ENCODE measurements at regions not wholly inside any gene's neighbourhood (a gene's known extent, or its start where the extent isn't known, plus 50 kb on each side); places are given as distances from the start of the nearest gene placed in this dataset.

DNA sequence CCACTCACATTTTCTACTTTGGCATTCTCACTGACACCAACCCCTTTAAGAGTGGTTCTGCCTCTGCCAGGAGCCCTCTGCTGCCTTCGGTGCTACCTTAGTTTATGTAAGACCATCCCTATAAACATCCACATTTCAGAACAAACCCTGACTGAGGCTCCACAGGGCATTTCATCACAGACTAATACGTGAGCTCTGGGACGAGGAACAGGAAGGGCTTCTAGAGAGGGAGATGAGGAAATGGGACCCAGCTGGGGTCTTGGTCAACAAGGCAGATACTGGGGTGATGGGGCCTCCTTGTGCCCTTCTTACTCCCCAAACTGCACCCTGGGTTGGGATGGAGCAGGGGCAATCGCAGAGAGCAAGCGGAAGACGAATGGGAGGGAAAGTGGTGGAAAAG lies 86.5 kb upstream of the FYN start:
- DNase-seq: no peak

DNA sequence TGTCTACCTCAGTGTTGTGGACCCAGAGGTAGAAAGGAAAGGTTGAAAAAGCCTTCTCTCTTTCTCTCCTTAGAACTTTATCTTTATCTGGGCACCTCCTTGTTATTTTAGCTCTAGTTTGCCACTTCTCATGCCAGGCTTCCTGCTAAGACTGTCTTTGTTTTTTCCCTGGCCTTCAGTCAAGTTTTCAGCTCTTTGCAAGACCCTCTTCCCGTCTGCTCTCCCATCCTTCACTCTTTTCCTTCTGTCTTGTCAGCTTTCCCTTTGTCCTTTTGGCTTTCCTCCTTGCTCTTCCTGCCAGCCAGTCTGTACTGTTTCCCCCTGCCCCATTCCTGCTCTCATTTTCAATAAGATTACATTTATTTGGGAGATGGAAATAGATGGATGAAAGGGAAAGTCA lies 86.8 kb upstream of the CCN6 start:
- no peak for DNase-seq

DNA sequence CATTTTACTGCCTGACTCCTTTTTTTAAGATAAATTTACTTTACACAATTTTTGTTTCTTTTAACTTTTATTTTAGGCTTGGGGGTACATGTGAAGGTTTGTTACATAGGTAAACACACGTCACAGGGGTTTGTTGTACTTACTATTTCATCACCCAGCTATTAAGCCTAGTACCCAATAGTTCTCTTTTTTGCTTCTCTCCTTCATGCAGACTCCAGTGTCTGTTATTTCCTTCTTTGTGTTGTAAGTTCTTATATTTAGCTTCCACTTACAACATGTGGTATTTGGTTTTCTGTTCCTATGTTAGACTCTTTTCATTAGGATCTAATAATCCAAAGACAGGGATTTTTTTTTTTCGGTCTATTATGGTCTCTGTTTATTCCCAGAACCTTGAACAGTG lies 83.5 kb upstream of the CCN6 start:
- no peak for DNase-seq

DNA sequence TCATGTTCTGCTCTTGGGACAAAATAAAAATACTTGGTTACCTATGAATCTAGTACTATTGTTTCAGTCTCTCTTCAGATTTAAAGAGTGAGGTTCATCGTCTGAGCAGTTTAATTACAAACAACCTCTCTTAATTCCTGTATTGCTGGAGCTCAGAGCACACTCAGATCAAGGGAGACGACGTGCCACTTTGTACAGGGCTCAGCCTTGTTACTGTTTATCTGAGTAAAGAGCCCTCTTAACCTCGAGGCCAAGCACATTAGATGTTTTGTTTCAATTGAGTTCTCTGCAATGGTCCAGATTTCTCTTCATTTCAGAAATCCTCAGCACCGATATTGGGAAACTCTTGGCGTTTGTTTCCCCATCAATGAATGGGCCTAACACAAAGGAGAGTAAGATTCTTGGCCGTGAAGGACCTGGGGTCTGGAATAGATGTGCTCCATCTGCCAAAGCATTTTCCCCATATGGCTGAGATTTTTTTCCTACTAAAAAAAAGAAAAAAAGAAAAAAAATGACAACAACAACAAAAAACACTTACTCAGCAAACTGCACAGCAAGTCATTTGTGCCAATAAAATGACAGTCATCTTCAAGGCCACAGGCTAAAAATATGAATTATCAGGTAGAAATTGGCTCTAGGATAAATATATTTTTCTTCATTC lies 82.6 kb upstream of the CCN6 start:
- no peak for DNase-seq

DNA sequence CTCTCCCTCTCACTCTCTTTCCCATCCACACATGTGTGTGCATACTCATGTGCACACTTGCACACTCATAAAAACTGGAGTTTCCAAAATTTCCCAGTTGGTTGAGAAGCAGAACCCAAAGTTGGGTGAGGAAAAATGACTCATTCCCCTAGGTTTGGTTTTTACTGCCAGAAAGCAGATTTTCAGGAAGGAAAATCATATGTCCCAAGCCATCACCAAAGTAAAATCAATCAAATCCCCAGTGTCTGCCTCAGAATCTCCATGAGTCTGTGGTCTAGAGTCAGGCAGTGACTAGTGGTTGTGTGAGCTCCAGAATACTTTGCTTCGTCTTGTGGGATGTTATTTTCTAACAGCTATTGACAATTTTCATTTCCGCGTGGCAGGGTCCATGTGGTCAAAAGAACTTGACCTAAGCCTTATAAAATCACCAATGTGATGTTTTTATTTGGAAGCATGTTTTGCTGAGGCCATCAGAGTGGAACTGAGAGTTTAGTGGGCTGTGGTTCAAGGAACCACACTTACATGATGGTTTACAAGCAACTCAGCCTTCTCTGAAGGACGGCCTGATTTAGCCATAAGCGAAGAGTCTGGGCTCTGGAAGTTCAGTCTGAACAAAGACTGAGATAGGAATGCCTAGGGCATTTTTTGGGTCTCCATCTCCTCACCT lies 81.9 kb upstream of the CCN6 start:
- no peak for DNase-seq

DNA sequence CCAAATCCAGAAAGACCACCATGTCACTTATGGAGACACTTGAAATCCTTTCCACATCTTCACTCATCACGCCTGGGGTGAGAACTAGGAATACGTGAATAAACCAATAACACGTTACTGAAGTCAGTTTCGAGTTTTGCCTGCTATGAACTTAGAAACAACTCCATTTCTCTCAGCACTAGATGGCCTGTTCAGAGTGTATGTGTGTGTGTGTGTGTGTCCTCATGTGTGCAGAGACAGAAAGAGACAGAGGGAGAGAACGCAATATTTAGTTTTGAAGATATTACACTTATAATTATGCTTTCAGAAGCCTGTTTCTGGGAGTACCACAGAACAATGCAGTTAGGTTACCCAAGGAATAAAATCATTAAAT lies 81.2 kb upstream of the CCN6 start:
- no peak for DNase-seq

DNA sequence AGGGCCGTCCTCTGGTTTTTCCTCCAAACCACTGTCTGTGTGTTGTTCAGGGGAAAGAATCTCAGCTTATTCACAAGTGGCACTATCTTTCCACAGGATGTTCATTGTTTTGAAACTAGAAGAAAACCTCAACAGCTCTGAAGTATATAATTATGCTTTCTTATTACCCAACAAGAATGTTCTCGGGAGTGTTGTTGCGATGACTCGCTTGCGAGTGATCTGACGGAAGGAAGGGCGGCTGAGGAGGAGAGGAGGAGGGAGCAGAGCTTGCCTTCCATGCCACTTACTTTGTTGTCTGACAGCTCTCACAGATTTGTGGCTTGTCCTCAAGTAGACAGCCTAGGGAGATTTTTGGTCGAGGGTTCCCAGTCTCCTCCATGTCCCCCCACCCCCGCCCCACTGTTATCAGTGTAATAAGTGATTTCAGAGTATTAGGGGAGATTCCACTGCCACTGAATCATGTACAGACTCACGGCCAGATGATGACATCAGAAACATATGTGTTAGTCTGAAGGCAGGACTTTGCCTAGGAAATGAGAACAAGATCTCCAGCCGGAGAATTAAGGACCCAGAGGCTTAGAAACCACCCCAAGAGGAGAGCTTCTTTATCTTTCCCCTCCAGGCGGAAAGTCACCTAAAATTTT lies 80.7 kb upstream of the CCN6 start:
- no peak for DNase-seq

DNA sequence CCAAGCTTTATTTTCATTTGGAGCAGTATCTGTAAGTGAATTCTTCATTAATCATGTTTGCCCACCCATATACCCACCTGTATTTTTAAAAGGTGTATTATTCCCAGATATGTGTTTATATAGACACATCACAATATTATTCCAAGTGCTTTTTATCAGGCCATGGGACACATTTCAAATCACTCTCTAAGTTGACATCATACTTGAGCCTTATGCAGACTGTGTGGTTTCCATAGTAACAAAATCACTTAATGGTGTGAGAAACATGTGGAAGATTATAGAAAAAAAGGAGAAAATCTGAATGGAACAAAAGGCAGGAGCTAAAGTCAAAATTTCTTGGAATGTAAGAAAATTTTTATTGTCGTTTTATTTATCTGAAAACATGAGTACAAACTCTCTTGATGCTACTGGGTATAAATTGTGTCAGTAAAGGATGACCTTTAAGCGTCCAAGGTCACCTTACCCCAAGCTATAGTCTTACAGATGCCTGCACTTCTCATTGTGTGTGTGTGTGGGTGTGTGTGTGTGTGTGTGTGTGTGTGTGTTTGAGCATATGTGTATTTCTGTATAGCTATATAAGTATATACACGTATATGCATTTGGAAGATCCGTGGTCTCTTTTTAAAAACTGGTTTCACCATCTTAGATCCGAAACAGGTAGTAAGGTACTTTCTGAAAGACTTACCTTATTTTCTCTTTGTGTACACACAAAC lies 79.8 kb upstream of the CCN6 start:
- DNase-seq: no peak

DNA sequence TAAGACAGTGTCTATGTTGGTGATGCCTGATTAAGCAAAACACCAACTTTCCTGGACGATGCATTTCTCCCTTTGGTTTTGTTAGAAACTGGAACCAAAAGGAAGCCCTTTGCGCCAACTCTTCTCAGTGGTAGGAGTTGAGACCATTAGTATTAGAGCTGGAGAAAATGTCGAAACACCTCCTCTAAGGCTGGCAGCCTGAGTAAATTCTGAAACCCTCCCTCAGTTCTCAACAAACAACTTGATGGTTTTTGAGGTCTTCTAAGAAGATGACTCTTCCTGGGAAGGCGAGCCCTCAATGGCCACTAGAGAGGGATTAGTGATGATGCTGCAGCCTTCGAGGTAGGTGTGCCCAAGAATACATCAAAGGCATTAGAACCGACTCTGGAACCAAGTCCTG lies 78.4 kb upstream of the CCN6 start:
- no peak for DNase-seq

DNA sequence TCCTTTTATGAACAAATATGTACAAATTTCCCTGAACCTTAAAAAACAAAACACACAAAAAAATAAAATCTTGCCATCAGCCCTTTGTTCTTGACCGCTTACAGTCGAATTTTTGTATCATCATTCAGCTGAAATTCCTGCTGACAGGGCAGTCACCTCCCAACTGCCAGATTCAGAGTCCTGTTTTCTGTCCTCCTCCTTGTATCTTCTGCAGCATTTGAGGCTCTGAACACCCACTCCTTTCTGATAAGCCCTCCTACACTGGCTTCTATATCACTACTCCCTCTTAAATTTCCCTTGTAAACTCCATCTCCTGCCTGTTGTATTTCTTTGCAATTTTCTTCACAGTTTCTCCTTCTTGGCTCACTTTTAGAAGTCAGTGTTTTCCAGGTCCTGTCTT lies 77.8 kb upstream of the CCN6 start:
- no peak for DNase-seq

DNA sequence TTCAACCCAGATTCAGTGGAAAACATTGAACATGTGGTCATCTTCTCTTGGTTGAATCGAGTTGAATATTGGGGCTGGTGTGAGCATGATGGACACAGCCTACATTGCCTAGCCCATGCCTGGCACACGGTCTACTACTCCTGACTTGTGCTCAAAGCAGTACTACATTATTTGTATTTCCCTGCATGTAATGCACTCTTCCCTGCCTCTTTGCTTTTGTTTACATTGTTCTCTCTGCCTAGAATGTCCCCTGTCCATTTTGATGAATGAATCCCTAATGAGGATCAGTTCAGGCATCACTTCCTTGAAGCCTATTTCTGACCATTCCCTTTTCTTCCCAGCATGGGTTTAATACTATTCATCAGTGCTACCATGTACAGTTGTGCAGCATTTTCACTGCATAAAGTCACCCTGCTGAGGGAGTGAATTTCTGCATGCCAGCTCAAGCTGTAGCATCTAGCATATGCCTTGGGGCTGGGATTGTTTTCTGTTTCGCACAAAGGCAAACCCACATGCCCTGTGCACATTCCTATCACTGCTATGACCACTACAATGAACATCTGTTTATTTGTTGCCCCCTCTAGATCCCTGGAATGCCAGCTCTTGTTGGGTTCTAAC lies 75.3 kb upstream of the CCN6 start:
- no peak for DNase-seq

DNA sequence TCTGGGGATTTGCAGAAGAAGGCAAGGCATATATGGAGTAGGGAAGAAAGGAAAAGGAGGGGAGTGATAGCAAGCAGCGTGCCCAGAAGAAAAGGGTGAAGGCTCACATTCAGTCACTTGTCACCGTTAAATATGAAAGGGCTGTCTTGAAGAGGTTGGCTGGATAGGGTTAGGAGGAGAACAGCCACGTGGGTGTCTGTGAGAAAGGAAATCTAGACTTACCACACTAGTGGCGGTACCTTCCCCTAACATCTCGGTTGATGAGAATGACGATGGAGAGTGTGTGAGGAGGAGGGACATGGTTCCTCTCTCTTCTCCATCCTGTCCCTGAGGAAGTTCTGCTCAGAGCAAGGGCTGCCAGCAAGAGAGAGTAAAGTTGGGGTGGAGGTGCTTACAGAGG lies 74.3 kb upstream of the CCN6 start:
- no peak for DNase-seq

DNA sequence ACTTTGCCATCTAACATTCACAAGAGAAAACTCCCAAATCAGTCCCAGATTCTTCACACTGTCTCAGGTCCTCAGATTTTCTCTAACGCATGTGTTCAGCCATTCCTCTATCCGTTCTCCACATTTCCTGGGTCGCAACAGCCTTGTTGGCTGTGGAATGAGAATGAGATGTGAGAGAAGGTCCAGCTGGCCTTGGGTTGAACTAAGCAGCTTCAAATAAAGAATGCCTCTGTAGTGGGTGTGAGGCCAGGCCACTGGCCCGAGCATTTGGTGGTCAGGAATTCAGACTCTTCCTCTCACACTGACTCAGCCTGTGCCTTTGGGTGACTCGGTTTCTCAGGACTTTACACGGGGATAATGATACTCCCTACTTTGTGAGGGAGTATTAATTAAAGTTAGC lies 73.8 kb upstream of the CCN6 start:
- DNase-seq: no peak

DNA sequence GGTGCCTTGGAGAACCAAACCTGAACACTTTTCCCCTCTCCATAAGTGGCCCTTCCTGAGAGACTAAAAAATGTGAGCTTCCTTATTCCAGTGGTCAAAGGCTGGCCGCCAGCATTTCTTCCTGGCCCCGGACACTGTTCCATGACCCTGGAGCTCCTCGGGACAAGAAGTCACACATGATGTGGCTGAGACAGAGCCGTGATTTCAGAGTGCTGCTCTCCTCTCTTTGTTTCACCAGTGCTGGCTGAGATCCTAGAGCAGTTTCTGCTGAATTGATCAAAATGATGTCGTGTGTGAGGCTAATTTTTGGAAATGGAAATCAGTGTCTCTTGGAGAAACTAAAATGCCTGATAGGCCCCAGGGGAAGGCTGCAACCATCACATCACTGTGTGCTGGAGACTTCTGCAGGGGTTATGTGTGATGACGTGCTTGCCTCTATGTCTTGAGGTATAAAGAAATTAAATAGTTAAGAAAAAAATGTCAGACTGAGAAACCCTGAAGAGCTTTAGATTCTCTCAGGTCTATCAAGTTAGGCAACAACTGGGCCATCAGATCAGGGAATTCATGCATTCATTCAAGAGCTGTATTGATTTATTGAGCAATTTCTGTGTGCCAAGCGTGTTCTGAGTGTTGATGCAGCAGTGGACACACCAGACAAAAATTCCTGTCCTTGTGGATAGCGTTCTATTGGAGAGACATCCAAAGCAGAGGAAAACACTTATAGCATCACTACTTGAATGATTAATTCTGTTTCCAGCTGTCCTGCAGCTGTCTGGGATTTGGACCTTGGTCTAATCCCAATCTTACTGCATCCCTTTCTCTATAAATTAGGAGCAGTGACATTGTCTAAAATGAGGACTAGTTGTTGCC lies 72.7 kb upstream of the CCN6 start:
- DNase-seq: no peak

DNA sequence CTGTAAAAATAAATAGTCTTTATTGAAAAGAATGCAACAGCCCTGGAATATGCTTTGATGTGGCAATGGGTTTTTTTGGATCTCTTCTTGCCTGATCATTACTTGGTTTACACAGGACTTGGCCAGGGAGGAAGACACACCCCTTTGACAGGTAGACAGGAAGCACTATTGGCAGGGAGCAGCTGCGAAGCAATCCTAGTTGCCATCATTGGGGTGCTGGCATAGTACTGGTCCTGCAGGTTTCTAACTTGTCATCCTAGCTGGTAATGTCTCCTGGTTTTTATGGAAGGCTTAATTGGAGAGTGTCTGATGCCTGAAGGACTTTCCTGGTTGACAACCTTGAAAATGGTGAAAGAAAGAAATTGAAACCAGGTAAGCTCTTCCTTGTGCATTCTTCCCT lies 71.2 kb upstream of the CCN6 start:
- DNase-seq: no peak

DNA sequence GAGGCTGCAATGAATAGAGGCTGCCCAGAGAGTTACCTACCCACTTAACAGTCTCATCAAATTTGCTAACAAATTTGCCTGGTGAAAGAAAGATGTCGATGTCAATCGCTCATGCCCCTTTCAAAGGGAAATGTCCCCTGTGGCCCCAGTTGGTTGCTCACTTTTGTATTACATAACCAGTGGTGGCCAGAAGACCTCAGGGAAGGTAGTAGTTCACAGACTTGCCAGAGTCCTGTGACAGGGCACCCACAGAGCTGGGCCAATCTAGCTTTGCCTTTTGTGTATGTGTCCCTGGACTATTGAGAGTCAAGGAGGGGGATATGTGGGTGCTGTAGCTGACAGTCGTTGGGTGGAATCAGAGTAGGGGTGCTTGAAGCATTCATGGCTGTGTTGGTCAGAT lies 70.7 kb upstream of the CCN6 start:
- DNase-seq: no peak

DNA sequence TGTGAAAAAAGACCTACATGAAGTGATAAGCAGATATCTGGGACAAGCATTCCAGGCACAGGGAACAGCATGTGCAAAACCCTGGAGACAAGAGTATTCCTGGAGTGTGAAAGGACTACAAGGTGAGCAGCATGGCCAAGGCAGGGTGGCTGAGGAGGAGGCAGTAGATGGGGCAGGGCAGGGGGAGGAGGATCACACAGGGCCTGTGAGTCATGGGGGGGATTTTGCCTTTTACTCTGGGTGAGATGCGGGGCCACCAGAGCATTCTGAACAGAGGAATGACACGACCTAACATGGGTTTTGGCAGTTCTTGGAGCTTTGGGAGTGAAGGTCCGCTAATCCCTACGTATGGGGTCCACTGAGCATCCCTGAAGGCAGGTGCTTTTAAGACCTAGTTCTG lies 69.8 kb upstream of the CCN6 start:
- no peak for DNase-seq

DNA sequence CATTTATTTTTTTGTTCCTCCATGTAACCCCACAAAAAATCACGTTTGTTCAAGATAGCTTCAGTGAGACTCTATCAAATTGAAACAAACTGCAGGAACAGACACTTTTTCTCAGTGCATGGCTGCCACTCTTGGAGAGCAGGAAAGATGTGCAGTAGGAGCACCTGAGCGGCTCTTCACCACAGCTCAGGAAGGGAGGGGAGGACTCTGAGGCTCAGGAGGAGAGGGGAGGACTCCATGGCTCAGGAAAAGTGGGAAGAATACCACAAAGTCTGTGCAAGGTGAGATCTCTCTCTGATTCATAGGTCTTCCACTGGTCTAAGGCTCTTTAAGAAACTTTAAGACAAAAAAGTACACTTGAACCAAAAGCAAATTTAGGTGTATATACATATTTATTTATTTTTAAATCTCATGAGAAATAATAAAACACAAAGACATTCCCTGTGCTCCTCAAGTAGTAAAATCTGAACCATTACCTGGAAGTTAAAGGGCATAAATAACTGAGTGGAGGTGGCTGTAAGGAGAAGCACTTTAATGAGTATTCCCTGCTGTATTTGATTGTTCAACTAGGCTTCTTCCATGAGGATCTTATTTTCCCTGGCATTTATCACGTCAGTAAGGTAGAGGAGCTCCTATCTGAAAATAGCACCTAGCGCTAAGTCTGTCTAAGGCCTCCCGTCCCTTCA lies 69.2 kb upstream of the CCN6 start:
- DNase-seq: no peak

DNA sequence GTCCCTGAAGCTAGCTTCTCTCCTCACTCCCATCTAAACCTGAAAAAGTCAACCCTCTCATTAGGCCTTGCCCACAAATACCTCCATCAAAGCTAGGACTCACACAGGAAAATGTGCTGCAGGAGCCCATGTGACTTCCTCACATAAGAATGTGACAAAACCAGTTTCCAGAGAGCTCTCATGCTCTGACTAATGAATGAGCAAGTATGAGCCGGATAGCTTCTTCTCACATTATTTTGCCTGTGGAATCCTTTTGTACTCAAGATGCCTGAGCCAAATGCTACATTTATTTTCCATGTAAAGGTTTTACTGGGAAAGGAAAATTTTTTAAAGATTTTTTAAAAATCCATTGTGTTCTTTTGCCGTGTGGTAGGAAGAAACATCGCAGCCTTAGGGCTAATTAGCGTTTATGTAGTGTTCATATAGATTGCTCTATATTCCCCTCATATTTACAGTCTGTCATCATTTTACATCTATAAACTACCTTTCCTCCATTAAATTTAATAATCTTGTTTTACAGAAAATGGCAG lies 68.6 kb upstream of the CCN6 start:
- no peak for DNase-seq

DNA sequence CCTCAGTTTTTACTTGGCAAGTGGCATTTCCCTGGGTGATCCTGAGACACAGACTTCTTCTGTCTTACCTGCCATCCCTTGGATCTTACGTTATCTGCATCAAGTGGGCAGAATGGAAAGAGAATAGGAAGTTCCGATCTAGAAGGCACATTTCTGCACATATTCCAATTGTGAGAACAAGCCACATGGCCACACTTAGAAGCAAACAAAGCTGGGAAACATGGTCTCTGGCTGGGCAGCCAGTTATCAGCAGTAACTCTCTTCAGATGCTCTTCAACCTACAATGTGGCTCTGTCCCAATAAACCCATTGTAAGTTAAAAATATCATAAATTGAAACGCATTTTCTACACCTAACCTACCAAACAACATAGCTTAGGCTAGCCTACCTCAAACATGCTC lies 67.3 kb upstream of the CCN6 start:
- no peak for DNase-seq

DNA sequence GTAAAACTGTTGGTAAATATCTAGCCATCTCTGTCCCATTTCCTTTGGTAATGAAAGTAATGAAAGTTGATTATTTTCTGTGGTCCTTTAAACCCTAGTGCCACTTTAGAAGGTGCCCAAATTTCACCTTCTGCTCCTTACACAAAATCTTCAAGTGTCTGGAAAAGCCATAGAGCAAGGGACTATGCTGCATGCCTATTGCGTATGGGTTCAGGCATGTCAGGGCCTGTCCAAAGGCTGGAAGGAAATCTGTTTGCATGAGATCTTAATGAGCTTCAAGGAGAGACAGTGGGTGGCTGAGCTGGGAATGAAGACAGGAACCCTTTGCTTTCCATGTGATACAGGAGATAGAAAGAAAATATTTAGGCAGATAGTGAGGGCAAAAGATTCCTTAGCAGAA lies 66.6 kb upstream of the CCN6 start:
- DNase-seq: no peak

DNA sequence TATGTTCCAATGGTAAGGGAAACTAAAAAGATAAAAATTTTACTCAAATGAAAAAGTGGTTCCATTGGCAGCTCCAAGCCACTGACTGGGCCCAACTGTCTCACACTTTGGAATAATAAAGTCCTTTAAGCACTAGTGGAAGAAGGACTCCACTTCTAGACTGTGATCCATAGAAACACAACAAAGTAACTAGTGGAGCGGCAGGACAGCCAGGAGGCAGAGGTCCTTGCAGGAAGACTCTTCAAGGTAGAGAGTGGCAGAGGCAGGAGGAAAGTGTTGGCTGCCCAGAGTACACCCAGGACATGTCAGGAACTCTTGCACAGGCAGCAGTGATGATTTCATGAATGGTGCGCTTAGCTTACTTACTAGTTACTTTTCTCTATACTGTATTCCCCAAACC lies 65.0 kb upstream of the CCN6 start:
- no peak for DNase-seq
